H1 (cell line): ENCODE measurements at regions not wholly inside any gene's neighbourhood (a gene's known extent, or its start where the extent isn't known, plus 50 kb on each side); places are given as distances from the start of the nearest gene placed in this dataset.

Source experiments
- CHD1 ChIP-seq: IDR thresholded peaks from 2 replicates; pipeline ENCODE4 v1.6.1; 2012; ENCODE audit warnings: low read depth, low read length, improper control_type of control experiment
- EZH2 ChIP-seq: fragments of 200-600 bp; sonication (generic); IDR thresholded peaks from 2 replicates; pipeline ENCODE4 v1.7.1; 2012; ENCODE audit warnings: low read depth, mild to moderate bottlenecking, moderate library complexity, low read length, inconsistent platforms; ENCODE audit not compliant: severe bottlenecking
- HDAC6 ChIP-seq: IDR thresholded peaks from one replicate; pipeline ENCODE4 v1.7.1; 2012; ENCODE audit warnings: low read depth, mild to moderate bottlenecking, inconsistent platforms, low read length, moderate library complexity
- POLR2AphosphoS5 ChIP-seq: IDR thresholded peaks from 2 replicates; pipeline ENCODE4 v1.6.1; 2011; ENCODE audit warnings: low read depth, low read length
- RBBP5 ChIP-seq: IDR thresholded peaks from 2 replicates; pipeline ENCODE4 v1.7.1; 2012; ENCODE audit warnings: low read depth, mild to moderate bottlenecking, inconsistent platforms, low read length, moderate library complexity, borderline replicate concordance
- SUZ12 ChIP-seq: fragments of 200-600 bp; sonication (generic); IDR thresholded peaks from 2 replicates; pipeline ENCODE4 v1.6.1; 2012; ENCODE audit warnings: mild to moderate bottlenecking, inconsistent platforms, low read length, moderate library complexity, mixed read lengths
- YY1 ChIP-seq: IDR thresholded peaks from 2 replicates; pipeline ENCODE4 v1.6.1; 2011; ENCODE audit warnings: low read depth, mild to moderate bottlenecking, low read length
- TF ChIP-seq, protein P1 (sequence below), 3 experiments: IDR thresholded peaks; 1 replicate in 2 of 3; 2 replicates in 1 of 3; pipeline versions ENCODE4 v1.5.1 to v1.6.1; 2011; ENCODE audit warnings: low read length in 3 of 3, mild to moderate bottlenecking in 3 of 3, inconsistent platforms in 2 of 3, low read depth in 1 of 3, moderate library complexity in 1 of 3; ENCODE audit not compliant: insufficient read depth in 1 of 3; ENCODE audit errors: control extremely low read depth in 1 of 3
- TF ChIP-seq, protein P2 (sequence below): IDR thresholded peaks from 2 replicates; pipeline ENCODE4 v1.6.1; 2011; ENCODE audit warnings: low read length, improper control_type of control experiment

DNA sequence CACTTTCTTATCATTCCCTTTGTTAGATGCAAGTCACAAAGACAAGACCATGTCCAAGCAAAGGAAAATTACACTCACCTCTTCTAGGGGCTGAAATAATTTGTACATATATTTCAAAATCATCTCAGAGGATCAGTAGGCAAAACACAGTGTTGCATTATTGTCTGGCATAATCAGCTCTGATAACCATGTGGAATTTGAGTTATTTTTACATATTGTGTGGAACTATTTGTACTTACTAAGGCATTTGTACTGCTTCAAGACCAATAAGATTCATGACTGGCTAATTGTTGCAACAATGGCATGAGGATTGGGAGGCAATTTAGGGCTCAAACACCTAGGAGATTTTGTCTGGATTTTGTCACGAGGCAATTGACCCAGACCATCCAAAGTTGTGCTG, 1716.4 kb downstream of the BRINP3 start:
- TF ChIP-seq, protein P1, sequence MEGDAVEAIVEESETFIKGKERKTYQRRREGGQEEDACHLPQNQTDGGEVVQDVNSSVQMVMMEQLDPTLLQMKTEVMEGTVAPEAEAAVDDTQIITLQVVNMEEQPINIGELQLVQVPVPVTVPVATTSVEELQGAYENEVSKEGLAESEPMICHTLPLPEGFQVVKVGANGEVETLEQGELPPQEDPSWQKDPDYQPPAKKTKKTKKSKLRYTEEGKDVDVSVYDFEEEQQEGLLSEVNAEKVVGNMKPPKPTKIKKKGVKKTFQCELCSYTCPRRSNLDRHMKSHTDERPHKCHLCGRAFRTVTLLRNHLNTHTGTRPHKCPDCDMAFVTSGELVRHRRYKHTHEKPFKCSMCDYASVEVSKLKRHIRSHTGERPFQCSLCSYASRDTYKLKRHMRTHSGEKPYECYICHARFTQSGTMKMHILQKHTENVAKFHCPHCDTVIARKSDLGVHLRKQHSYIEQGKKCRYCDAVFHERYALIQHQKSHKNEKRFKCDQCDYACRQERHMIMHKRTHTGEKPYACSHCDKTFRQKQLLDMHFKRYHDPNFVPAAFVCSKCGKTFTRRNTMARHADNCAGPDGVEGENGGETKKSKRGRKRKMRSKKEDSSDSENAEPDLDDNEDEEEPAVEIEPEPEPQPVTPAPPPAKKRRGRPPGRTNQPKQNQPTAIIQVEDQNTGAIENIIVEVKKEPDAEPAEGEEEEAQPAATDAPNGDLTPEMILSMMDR (IDR thresholded peaks at IDR 0.05; ENCODE audit: control extremely low read depth in 1 of 3, insufficient read depth in 1 of 3, low read depth in 1 of 3, low read length in 3 of 3): no peak
- TF ChIP-seq EZH2 (no peak), POLR2AphosphoS5 (no peak), RBBP5 (no peak), YY1 (no peak), SUZ12 (no peak), HDAC6 (no peak), CHD1 (no peak)
- TF ChIP-seq, protein P2, sequence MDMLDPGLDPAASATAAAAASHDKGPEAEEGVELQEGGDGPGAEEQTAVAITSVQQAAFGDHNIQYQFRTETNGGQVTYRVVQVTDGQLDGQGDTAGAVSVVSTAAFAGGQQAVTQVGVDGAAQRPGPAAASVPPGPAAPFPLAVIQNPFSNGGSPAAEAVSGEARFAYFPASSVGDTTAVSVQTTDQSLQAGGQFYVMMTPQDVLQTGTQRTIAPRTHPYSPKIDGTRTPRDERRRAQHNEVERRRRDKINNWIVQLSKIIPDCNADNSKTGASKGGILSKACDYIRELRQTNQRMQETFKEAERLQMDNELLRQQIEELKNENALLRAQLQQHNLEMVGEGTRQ: no peak
